Stimulated activated CD8-positive, alpha-beta memory T cell treated with anti-CD3 and anti-CD28 coated beads, Interleukin-15, amount 100 ng/mL, for 1 hour (primary cell): ENCODE measurements at regions not wholly inside any gene's neighbourhood (a gene's known extent, or its start where the extent isn't known, plus 50 kb on each side); places are given as distances from the start of the nearest gene placed in this dataset.
"Not testable (repeated sequence)": the region's sequence is repeated elsewhere in the genome, so short reads cannot be mapped to it uniquely, and the experiment has no call there.

ENCODE experiments used
- DNase-seq: peaks from one replicate; pipeline ENCODE4 v3.0.0-alpha.2; 2020; ENCODE audit warnings: low read depth

GRCh38 chr6:8177721-8178120 is 75.4 kb upstream of the EEF1E1 start:
- DNase-seq = no peak

GRCh38 chr6:8175046-8175777 is 72.9 kb upstream of the EEF1E1 start:
- DNase-seq = no peak

DNA sequence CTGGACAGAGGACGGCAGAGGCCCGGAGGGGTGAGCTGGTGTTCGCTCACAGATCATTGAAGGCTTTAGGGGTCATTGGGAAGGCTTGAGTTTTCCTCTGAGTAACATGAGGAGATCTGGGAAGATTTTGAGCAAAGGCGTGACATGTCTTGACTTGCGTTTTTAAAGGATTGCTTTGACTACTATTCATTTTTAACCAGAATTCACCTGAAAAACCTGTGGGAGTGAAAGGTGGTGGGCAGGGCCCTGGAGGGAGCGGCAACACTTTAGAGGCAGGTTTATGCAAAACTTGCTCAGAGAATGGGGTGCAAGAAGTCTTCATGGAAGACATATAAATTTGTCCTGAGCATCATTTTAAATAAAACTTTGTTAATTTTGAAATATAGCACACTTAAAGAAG is 72.2 kb upstream of the EEF1E1 start:
- DNase-seq = no peak

GRCh38 chr6:8172530-8172929 is 70.2 kb upstream of the EEF1E1 start:
- DNase-seq = no peak

DNA sequence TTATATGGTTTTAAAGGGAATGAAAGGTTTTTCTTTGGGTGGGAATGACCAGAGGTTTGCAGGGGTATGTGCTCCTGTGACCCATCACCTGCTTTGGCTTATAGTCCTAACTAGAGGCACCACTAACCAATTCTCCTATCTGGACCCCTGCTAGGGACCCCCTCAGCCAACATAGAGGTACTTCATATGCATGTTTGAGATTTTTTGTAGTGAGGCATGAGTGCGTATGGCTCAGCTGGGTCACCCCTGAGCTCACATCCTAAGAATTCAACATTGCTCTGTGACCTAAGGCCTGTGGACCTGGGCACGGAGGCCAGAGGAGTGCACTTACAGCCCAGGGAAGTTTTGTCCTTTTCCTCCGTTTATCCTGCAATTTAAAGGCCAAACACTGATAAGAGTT is 68.4 kb upstream of the EEF1E1 start:
- no peak for DNase-seq

- no peak for DNase-seq
These were observed 67.9 kb upstream of the EEF1E1 start for GRCh38 chr6:8170245-8170644.

DNA sequence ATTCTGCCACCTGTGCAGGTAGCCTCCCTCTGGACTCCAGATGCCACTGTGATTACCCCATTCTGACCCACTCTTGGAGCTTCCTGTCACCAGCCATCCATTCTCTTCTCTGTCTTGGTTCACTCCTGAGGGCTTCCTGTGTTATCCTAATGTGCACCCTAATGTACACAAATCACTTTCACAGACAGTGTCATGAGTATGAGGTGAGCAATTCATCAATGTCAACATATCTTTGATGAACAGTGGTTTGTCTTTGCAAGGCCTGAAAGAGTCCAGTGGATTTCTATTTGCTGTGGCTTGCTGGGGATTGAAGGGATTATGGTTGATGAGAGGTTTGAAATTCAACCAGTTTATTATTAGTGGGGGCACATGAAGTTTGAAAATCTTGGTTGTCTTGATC is 63.8 kb upstream of the EEF1E1 start:
- DNase-seq = no peak

DNA sequence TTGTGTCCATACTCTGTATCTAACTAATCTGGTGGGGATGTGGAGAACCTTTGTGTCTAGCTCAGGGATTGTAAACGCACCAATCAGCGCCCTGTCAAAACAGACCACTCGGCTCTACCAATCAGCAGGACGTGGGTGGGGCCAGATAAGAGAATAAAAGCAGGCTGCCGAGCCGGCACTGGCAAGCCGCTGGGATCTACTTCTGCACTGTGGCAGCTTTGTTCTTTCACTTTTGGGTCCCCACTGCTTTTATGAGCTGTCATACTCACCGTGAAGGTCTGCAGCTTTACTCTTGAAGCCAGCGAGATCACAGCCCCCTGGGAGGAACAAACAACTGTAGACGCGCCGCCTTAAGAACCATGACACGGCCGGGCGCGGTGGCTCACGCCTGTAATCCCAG is 62.7 kb upstream of the EEF1E1 start:
- DNase-seq = not testable (repeated sequence)

DNA sequence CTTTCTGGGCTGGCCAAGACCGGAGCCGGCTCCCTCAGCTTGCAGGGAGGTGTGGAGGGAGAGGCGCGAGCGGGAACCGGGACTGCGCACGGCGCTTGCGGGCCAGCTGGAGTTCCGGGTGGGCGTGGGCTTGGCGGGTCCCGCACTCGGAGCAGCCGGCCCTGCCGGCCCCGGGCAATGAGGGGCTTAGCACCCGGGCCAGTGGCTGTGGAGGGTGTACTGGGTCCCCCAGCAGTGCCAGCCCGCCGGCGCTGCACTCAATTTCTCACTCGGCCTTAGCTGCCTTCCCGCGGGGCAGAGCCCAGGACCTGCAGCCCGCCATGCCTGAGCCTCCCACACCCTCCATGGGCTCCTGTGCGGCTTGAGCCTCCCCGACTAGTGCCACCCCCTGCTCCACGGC is 61.9 kb upstream of the EEF1E1 start:
- not testable (repeated sequence) for DNase-seq

- no peak for DNase-seq
These were observed 57.6 kb upstream of the EEF1E1 start for GRCh38 chr6:8159966-8160365.

GRCh38 chr6:8157839-8158238 is 55.5 kb upstream of the EEF1E1 start:
- DNase-seq = no peak

DNA sequence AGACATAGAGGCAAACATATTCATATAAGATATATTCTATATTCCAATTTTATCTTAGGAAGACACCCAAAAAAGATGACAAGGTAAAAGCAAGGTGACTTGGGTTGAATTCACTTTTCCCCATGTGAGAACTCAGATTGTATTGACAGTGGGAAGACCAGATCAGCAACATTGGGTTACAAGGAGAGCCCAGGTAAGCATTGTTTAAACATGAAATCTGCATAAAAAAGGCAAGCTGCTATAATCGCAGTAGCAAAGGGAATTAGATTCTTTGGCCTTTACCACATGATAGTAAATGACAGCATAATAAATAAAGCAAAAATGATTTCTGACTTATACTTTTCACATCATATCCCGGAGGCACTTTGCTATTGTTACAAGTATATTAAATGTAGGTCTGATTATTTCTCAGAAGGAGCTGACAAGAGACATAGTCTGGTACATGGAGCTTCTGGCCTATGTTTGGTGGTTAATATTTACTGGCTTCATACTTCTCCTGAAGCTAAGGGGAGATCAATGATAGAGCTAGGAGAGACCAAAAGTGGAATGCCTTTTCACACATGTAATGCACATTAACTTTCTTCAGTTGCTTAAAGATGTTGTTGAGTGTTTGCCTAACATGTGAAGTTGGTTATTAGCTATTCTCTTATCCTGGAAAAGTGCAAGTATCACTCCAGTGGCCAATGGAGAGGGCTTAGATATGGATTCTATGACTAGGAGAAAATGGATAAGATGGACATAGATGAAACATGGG is 53.1 kb upstream of the EEF1E1 start:
- no peak for DNase-seq
